SK-N-SH treated with all-trans-retinoic acid at 6 μM for 48 hours (cell line): ENCODE measurements at regions not wholly inside any gene's neighbourhood (a gene's known extent, or its start where the extent isn't known, plus 50 kb on each side); places are given as distances from the start of the nearest gene placed in this dataset.
"Not testable (repeated sequence)": the region's sequence is repeated elsewhere in the genome, so short reads cannot be mapped to it uniquely, and the experiment has no call there.

Experiments used
- ATAC-seq: fragments of 200-7000 bp; cut with Tn5 transposase; 3 replicates; pipeline ENCODE4 v1.9.1; 2020; ENCODE audit warnings: mild to moderate bottlenecking, moderate library complexity
- ARNTL ChIP-seq: fragments of 450-650 bp; formaldehyde crosslinking; IDR thresholded peaks from 2 replicates; pipeline ENCODE4 v1.5.0; 2020; ENCODE audit warnings: low read depth, mild to moderate bottlenecking, moderate library complexity, borderline replicate concordance
- CSDC2 ChIP-seq: fragments of 250-450 bp; sonication (Bioruptor Pico); IDR thresholded peaks from 2 replicates; pipeline ENCODE4 v1.5.0; 2020; ENCODE audit warnings: mild to moderate bottlenecking, moderate library complexity
- CSRNP3 ChIP-seq: fragments of 250-450 bp; sonication (Bioruptor Pico); IDR thresholded peaks from 2 replicates; pipeline ENCODE4 v1.5.1; 2021; ENCODE audit warnings: mild to moderate bottlenecking, moderate library complexity
- ESRRG ChIP-seq: fragments of 250-450 bp; sonication (Bioruptor Pico); IDR thresholded peaks from 2 replicates; pipeline ENCODE4 v1.6.1; 2021; ENCODE audit warnings: mild to moderate bottlenecking
- GLIS3 ChIP-seq: fragments of 250-450 bp; sonication (Bioruptor Pico); IDR thresholded peaks from 2 replicates; pipeline ENCODE4 v1.5.0; 2020; ENCODE audit warnings: mild to moderate bottlenecking, moderate library complexity
- ISL1 ChIP-seq: fragments of 250-450 bp; sonication (Bioruptor Pico); IDR thresholded peaks from 2 replicates; pipeline ENCODE4 v2.1.2; 2022; ENCODE audit warnings: mild to moderate bottlenecking, moderate library complexity
- OSR1 ChIP-seq: fragments of 250-450 bp; sonication (Bioruptor Pico); IDR thresholded peaks from 2 replicates; pipeline ENCODE4 v1.8.0; 2022; ENCODE audit warnings: moderate library complexity, mild to moderate bottlenecking, inconsistent platforms
- PATZ1 ChIP-seq: fragments of 250-450 bp; sonication (Bioruptor Pico); IDR thresholded peaks from 2 replicates; pipeline ENCODE4 v1.8.0; 2020; ENCODE audit warnings: mild to moderate bottlenecking, moderate library complexity, borderline replicate concordance
- POU6F1 ChIP-seq: fragments of 250-450 bp; sonication (Bioruptor Pico); IDR thresholded peaks from 2 replicates; pipeline ENCODE4 v1.8.0; 2021; ENCODE audit warnings: low read depth, mild to moderate bottlenecking, moderate library complexity, borderline replicate concordance
- PPARA ChIP-seq: fragments of 250-450 bp; sonication (Bioruptor Pico); IDR thresholded peaks from 2 replicates; pipeline ENCODE4 v1.5.0; 2020; ENCODE audit warnings: mild to moderate bottlenecking, borderline replicate concordance
- RARB ChIP-seq: fragments of 250-450 bp; sonication (Bioruptor Pico); IDR thresholded peaks from 2 replicates; pipeline ENCODE4 v1.8.0; 2021; ENCODE audit warnings: mild to moderate bottlenecking, moderate library complexity
- SNAI2 ChIP-seq: fragments of 250-450 bp; sonication (Bioruptor Pico); IDR thresholded peaks from 2 replicates; pipeline ENCODE4 v1.5.0; 2020; ENCODE audit warnings: mild to moderate bottlenecking, moderate library complexity
- TCF4 ChIP-seq: fragments of 250-450 bp; sonication (Bioruptor Pico); IDR thresholded peaks from 2 replicates; pipeline ENCODE4 v1.8.0; 2021; ENCODE audit warnings: mild to moderate bottlenecking, moderate library complexity, borderline replicate concordance
- TOX ChIP-seq: fragments of 250-450 bp; sonication (Bioruptor Pico); IDR thresholded peaks from 2 replicates; pipeline ENCODE4 v1.8.0; 2021; ENCODE audit warnings: mild to moderate bottlenecking, moderate library complexity, borderline replicate concordance
- TSHZ2 ChIP-seq: fragments of 250-450 bp; sonication (Bioruptor Pico); IDR thresholded peaks from 2 replicates; pipeline ENCODE4 v1.5.0; 2020; ENCODE audit warnings: mild to moderate bottlenecking, moderate library complexity
- ZC3H10 ChIP-seq: fragments of 250-450 bp; sonication (Bioruptor Pico); IDR thresholded peaks from 2 replicates; pipeline ENCODE4 v1.5.1; 2021; ENCODE audit warnings: mild to moderate bottlenecking, moderate library complexity
- ZFP3 ChIP-seq: fragments of 250-450 bp; sonication (Bioruptor Pico); IDR thresholded peaks from 2 replicates; pipeline ENCODE4 v1.5.0; 2020; ENCODE audit warnings: mild to moderate bottlenecking, moderate library complexity
- ZFP30 ChIP-seq: fragments of 450-650 bp; formaldehyde crosslinking; IDR thresholded peaks from 2 replicates; pipeline ENCODE4 v1.5.0; 2022; ENCODE audit warnings: mild to moderate bottlenecking, moderate library complexity
- ZNF565 ChIP-seq: fragments of 450-650 bp; formaldehyde crosslinking; conservative IDR thresholded peaks from 2 replicates; pipeline ENCODE4 v1.5.0; 2020; ENCODE audit warnings: low read depth, mild to moderate bottlenecking, moderate library complexity
- ZNF70 ChIP-seq: fragments of 450-650 bp; formaldehyde crosslinking; IDR thresholded peaks from 2 replicates; pipeline ENCODE4 v1.5.0; 2020; ENCODE audit warnings: mild to moderate bottlenecking, moderate library complexity
- ZNF8 ChIP-seq: fragments of 450-650 bp; formaldehyde crosslinking; IDR thresholded peaks from 2 replicates; pipeline ENCODE4 v1.5.0; 2020; ENCODE audit warnings: mild to moderate bottlenecking, moderate library complexity

- TF ChIP-seq OSR1 (CRISPR knock-in tag) (no peak), ZFP30 (CRISPR knock-in tag) (no peak), ZFP3 (no peak), ESRRG (no peak), POU6F1 (CRISPR knock-in tag) (no peak), SNAI2 (CRISPR knock-in tag) (no peak), CSRNP3 (CRISPR knock-in tag) (no peak), CSDC2 (CRISPR knock-in tag) (no peak)
- no peak for ATAC-seq
Measured at GRCh38 chr13:78540058-78540457, 63.3 kb downstream of the POU4F1 start.

- ATAC-seq: not testable (repeated sequence)
Measured at GRCh38 chr13:78526044-78526443, 77.3 kb downstream of the POU4F1 start.

- TF ChIP-seq TCF4 (no peak), GLIS3 (CRISPR knock-in tag) (no peak), PATZ1 (CRISPR knock-in tag) (no peak), CSDC2 (CRISPR knock-in tag) (no peak), TSHZ2 (no peak), CSRNP3 (CRISPR knock-in tag) (no peak), ZNF8 (no peak), RARB (CRISPR knock-in tag) (no peak), ESRRG (no peak)
Measured at GRCh38 chr13:78524936-78525335, 78.4 kb downstream of the POU4F1 start.

GRCh38 chr13:78521091-78521490, 82.3 kb downstream of the POU4F1 start:
- no peak for ATAC-seq
- TF ChIP-seq ZNF70 (CRISPR knock-in tag): no peak
- TF ChIP-seq CSRNP3 (CRISPR knock-in tag): no peak
- no peak for TF ChIP-seq TSHZ2
- no peak for TF ChIP-seq ZNF565 (CRISPR knock-in tag)
- TF ChIP-seq ZFP3: no peak
- no peak for TF ChIP-seq TCF4
- no peak for TF ChIP-seq RARB (CRISPR knock-in tag)
- no peak for TF ChIP-seq PPARA
- no peak for TF ChIP-seq ZC3H10 (CRISPR knock-in tag)
- no peak for TF ChIP-seq SNAI2 (CRISPR knock-in tag)
- no peak for TF ChIP-seq ARNTL (CRISPR knock-in tag)
- TF ChIP-seq ISL1 (CRISPR knock-in tag): no peak
- no peak for TF ChIP-seq GLIS3 (CRISPR knock-in tag)
- no peak for TF ChIP-seq TOX (CRISPR knock-in tag)
- no peak for TF ChIP-seq ESRRG
- TF ChIP-seq POU6F1 (CRISPR knock-in tag): no peak
- no peak for TF ChIP-seq ZNF8

More at GRCh38 chr13:78524936-78525335, 78.4 kb downstream of the POU4F1 start:
- ATAC-seq: no peak
